WI38 (cell line): ENCODE measurements at regions not wholly inside any gene's neighbourhood (a gene's known extent, or its start where the extent isn't known, plus 50 kb on each side); places are given as distances from the start of the nearest gene placed in this dataset.

Experiments
- H3K4me3 ChIP-seq: 2 replicates; pipeline ENCODE4 v1.5.1; 2011; ENCODE audit warnings: low read depth, mild to moderate bottlenecking, control low read depth, low read length
- CTCF ChIP-seq: IDR thresholded peaks from 2 replicates; pipeline ENCODE4 v1.5.1; 2012; ENCODE audit warnings: low read depth, mild to moderate bottlenecking, control low read depth, low read length

GRCh38 chr7:41834805-41835694 is 132.2 kb upstream of the INHBA start:
- no peak overlapping the region for H3K4me3 ChIP-seq
- TF ChIP-seq CTCF = no peak

DNA sequence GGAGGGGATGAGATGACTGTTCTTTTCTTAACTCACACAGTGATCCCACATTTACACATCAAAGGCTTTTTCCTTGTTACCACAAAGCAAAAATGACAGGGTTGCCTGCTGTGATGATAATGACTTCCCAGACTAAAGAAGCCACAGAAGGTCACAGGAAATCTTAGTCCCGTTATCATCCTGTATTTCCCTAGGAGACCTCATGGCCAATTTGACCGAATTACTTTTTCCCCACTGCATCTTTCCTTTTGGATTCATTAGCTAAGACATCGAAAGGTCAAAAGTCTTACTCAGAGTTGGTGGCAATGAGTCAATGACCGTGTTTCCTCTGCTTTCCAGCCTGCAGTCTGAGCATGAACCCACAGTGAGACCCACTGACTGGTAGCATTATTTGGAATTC is 130.1 kb upstream of the INHBA start:
- TF ChIP-seq CTCF = no peak

GRCh38 chr7:41830271-41830670 is 127.4 kb upstream of the INHBA start:
- no peak for TF ChIP-seq CTCF
- no peak overlapping the region for H3K4me3 ChIP-seq

More for the DNA sequence above, 130.1 kb upstream of the INHBA start:
- H3K4me3 ChIP-seq = no peak overlapping the region

GRCh38 chr7:41828911-41829310 is 126.0 kb upstream of the INHBA start:
- no peak for TF ChIP-seq CTCF

GRCh38 chr7:41826641-41827040 is 123.8 kb upstream of the INHBA start:
- TF ChIP-seq CTCF = no peak
- no peak overlapping the region for H3K4me3 ChIP-seq

More at GRCh38 chr7:41828911-41829310, 126.0 kb upstream of the INHBA start:
- H3K4me3 ChIP-seq = no peak overlapping the region

DNA sequence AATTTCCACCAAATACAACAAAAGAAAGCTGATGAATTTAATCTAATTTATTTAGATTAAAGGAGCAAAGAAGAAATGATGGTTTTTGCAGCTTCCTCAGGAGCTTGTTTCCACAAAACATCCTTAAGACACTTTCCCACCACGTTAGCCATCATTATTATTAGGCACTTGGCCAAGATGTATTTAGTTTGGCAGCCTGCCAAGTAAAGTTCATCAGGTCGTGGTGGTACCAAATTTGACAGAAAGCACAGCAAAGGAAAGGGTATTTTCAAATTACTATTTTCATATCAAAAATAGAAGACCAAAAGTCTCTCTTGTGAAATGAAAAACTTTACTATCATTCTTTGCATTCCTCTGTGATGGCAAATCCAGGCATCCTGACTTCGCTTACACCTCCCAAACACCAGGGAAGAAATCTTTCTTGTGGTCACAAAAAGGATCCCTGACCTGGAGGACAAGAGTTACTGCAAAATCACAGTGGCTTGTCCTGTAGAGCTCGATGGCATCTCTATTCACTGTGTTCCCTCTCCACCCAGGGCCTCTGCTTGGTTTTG is 123.1 kb upstream of the INHBA start:
- TF ChIP-seq CTCF = no peak
- no peak overlapping the region for H3K4me3 ChIP-seq

GRCh38 chr7:41824284-41824683 is 121.4 kb upstream of the INHBA start:
- no peak overlapping the region for H3K4me3 ChIP-seq
- no peak for TF ChIP-seq CTCF
